ENCODE measurements at regions not wholly inside any gene's neighbourhood (a gene's known extent, or its start where the extent isn't known, plus 50 kb on each side); places are given as distances from the start of the nearest gene placed in this dataset.

DNA sequence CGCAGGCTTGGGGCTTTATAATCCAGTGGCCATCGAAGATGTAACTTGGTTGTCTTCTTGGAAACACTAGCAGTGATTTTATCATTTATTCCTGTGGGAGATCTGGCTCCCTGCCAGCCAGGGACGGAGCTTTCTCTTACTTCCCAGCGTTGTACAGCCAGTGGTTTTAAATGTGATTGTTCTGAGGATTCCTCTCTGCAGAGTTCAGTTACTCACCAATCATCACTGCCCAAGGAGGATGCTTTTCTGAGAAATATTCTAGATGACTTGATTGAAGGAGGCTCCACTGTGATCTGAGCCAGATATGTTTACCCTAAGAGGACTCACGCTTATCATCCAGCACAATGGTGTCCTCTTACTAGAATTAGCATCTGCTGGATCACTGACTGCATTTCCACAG is 744.3 kb downstream of the RNF144A start:
- H3K4me1 ChIP-seq (ENCODE audit: insufficient read depth, low read length): peaks cover 1% of the 10 kb centered on the region; the same call in 1 of the 2 replicates
- no peak overlapping the region for H3K27ac ChIP-seq (ENCODE audit: insufficient read length, low read depth, low read length)
- no peaks in the 10 kb centered on the region for H3K79me2 ChIP-seq (ENCODE audit: insufficient read depth, low read length)
- H3T11ph ChIP-seq (ENCODE audit: low read length): no peak overlapping the region
- H3K23me2 ChIP-seq (ENCODE audit: insufficient read length, low read depth, low read length, poor library complexity, severe bottlenecking): no peaks in the 10 kb centered on the region
- H3K9me3 ChIP-seq (ENCODE audit: control insufficient read depth, low read depth, low read length): no peaks in the 10 kb centered on the region
- H3K79me1 ChIP-seq (ENCODE audit: insufficient read depth, low read depth, low read length, poor library complexity, severe bottlenecking): no peaks in the 10 kb centered on the region
- H4K20me1 ChIP-seq (ENCODE audit: control insufficient read depth, insufficient read depth, insufficient read length): no peaks in the 10 kb centered on the region
- H2BK20ac ChIP-seq (ENCODE audit: low read depth, low read length, poor library complexity, severe bottlenecking): no peak overlapping the region
- H3K4ac ChIP-seq (ENCODE audit: low read depth, low read length): no peak overlapping the region
- H3K9me3 Mint-ChIP-seq: peaks cover 7 to 26% of the 10 kb centered on the region in 2 experiments; a peak in 4 of 5 replicates
- DNase-seq: no peak
- H2BK15ac ChIP-seq (ENCODE audit: low read depth, low read length): no peak overlapping the region
- no peak overlapping the region for H2AK5ac ChIP-seq (ENCODE audit: insufficient read length, low read length)
- H2AFZ ChIP-seq (ENCODE audit: low read length): no peak overlapping the region
- H3K4me1 Mint-ChIP-seq: peaks cover 19 to 26% of the 10 kb centered on the region in 2 experiments
- H3K23ac ChIP-seq (ENCODE audit: insufficient read length, low read depth, low read length): no peak overlapping the region
- no peak overlapping the region for H4K5ac ChIP-seq (ENCODE audit: insufficient read length, low read depth, low read length)
- H2BK120ac ChIP-seq (ENCODE audit: low read depth, low read length, poor library complexity, severe bottlenecking): no peak overlapping the region
- no peak overlapping the region for H3K4me3 Mint-ChIP-seq
- no peak overlapping the region for H2BK5ac ChIP-seq (ENCODE audit: insufficient read length, low read length)
- no peak overlapping the region for H3K4me2 ChIP-seq (ENCODE audit: insufficient read depth, insufficient read length, low read length)
- peaks cover 6 to 30% (median 22%) of the 10 kb centered on the region in 3 experiments; a peak in 6 of 7 replicates for H3K36me3 Mint-ChIP-seq (ENCODE audit: insufficient read depth in 1 of 3, low read depth in 3 of 3)
- H3K14ac ChIP-seq (ENCODE audit: insufficient read depth, low read length): no peak overlapping the region
- TF ChIP-seq, protein P1, sequence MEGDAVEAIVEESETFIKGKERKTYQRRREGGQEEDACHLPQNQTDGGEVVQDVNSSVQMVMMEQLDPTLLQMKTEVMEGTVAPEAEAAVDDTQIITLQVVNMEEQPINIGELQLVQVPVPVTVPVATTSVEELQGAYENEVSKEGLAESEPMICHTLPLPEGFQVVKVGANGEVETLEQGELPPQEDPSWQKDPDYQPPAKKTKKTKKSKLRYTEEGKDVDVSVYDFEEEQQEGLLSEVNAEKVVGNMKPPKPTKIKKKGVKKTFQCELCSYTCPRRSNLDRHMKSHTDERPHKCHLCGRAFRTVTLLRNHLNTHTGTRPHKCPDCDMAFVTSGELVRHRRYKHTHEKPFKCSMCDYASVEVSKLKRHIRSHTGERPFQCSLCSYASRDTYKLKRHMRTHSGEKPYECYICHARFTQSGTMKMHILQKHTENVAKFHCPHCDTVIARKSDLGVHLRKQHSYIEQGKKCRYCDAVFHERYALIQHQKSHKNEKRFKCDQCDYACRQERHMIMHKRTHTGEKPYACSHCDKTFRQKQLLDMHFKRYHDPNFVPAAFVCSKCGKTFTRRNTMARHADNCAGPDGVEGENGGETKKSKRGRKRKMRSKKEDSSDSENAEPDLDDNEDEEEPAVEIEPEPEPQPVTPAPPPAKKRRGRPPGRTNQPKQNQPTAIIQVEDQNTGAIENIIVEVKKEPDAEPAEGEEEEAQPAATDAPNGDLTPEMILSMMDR (conservative IDR thresholded peaks at IDR 0.05): no peak
- H3K18ac ChIP-seq (ENCODE audit: insufficient read length, low read depth, low read length): no peak overlapping the region
- H2BK12ac ChIP-seq (ENCODE audit: insufficient read length, low read depth, low read length): no peak overlapping the region
- no CpG with 5 or more reads among the region's 5 CpGs for WGBS (ENCODE audit: extremely low coverage, insufficient read length, low lambda C conversion rate)
- no peaks in the 10 kb centered on the region for H3K27me3 Mint-ChIP-seq (ENCODE audit: low read depth)
- H4K8ac ChIP-seq (replicated peaks; ENCODE audit: insufficient read length, low read depth, low read length): no peak overlapping the region
- no peak overlapping the region for H3K56ac ChIP-seq (ENCODE audit: insufficient read length, low read depth, low read length)
- no peaks in the 10 kb centered on the region for H3K27me3 ChIP-seq (ENCODE audit: insufficient read depth, low read length)
- H3K9ac ChIP-seq (ENCODE audit: extremely low read depth, insufficient read length, low read length): no peak overlapping the region
- H3K27ac Mint-ChIP-seq: no peak overlapping the region
- H4K91ac ChIP-seq (ENCODE audit: insufficient read length, low read depth, low read length): no peak overlapping the region

Measured in H9 (cell line).